KMS-11 (cell line): ENCODE measurements at regions not wholly inside any gene's neighbourhood (a gene's known extent, or its start where the extent isn't known, plus 50 kb on each side); places are given as distances from the start of the nearest gene placed in this dataset.

Experiments
- H2AFZ ChIP-seq: fragments of 200-600 bp; sonication (generic); 2 replicates; pipeline ENCODE4 v1.6.1; 2016; ENCODE audit warnings: antibody characterized with exemption, mixed run types, low read depth
- H3K27ac ChIP-seq: fragments of 200-600 bp; sonication (generic); 2 replicates; pipeline ENCODE4 v1.6.1; 2016; ENCODE audit warnings: mild to moderate bottlenecking, mixed run types
- H3K27me3 ChIP-seq: fragments of 200-600 bp; sonication (generic); 2 replicates; pipeline ENCODE4 v1.6.1; 2017; ENCODE audit warnings: mild to moderate bottlenecking, low read depth, mixed run types, moderate library complexity; ENCODE audit not compliant: insufficient read depth
- H3K36me3 ChIP-seq: fragments of 200-600 bp; sonication (generic); 2 replicates; pipeline ENCODE4 v1.6.1; 2017; ENCODE audit warnings: mild to moderate bottlenecking, mixed run types; ENCODE audit not compliant: insufficient read depth
- H3K4me1 ChIP-seq: fragments of 200-600 bp; sonication (generic); 2 replicates; pipeline ENCODE4 v1.6.1; 2016; ENCODE audit warnings: mild to moderate bottlenecking, low read depth, mixed run types; ENCODE audit not compliant: poor library complexity, severe bottlenecking
- H3K4me2 ChIP-seq: fragments of 200-600 bp; sonication (generic); 2 replicates; pipeline ENCODE4 v1.7.0; 2016; ENCODE audit warnings: mild to moderate bottlenecking, mixed run types
- H3K4me3 ChIP-seq: fragments of 200-600 bp; sonication (generic); IDR thresholded peaks from 2 replicates; pipeline ENCODE4 v1.6.1; 2017; ENCODE audit warnings: low read depth, low read length, mixed read lengths; ENCODE audit not compliant: insufficient read depth
- H3K79me2 ChIP-seq: fragments of 200-600 bp; sonication (generic); 2 replicates; pipeline ENCODE4 v1.6.1; 2016; ENCODE audit warnings: low read depth, mixed run types; ENCODE audit not compliant: insufficient read depth
- H3K9ac ChIP-seq: fragments of 200-600 bp; sonication (generic); 2 replicates; pipeline ENCODE4 v1.6.1; 2016; ENCODE audit warnings: mild to moderate bottlenecking, mixed run types
- H4K20me1 ChIP-seq: fragments of 200-600 bp; sonication (generic); 2 replicates; pipeline ENCODE4 v1.6.1; 2016; ENCODE audit warnings: mild to moderate bottlenecking, mixed run types; ENCODE audit not compliant: insufficient read depth
- TF ChIP-seq, protein P1 (sequence below): fragments of 200-600 bp; sonication (generic); conservative IDR thresholded peaks from 2 replicates; pipeline ENCODE4 v1.6.1; 2017; ENCODE audit warnings: low read depth, mild to moderate bottlenecking, antibody characterized with exemption, low read length, moderate library complexity, mixed read lengths

DNA sequence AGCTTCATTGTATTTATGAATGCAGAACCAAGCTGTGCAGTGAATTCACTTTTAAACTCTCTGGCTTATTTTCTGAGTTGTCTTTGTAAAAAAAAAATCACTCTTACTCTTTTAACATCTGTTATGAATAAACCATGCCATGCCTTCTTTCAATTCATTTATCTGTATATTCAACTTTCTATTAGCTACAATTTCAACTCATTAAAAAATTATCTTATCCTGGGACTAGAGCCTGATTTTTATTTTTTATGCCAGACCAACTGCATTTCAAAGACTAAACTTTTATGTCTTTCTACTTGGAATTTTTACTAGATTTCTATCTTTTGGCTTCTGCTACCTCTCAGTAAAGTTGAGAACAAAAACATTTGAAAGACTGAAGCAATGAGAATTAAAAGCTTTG lies 342.7 kb downstream of the DEPDC1B start:
- H3K4me3 ChIP-seq = no peak overlapping the region
- TF ChIP-seq, protein P1, sequence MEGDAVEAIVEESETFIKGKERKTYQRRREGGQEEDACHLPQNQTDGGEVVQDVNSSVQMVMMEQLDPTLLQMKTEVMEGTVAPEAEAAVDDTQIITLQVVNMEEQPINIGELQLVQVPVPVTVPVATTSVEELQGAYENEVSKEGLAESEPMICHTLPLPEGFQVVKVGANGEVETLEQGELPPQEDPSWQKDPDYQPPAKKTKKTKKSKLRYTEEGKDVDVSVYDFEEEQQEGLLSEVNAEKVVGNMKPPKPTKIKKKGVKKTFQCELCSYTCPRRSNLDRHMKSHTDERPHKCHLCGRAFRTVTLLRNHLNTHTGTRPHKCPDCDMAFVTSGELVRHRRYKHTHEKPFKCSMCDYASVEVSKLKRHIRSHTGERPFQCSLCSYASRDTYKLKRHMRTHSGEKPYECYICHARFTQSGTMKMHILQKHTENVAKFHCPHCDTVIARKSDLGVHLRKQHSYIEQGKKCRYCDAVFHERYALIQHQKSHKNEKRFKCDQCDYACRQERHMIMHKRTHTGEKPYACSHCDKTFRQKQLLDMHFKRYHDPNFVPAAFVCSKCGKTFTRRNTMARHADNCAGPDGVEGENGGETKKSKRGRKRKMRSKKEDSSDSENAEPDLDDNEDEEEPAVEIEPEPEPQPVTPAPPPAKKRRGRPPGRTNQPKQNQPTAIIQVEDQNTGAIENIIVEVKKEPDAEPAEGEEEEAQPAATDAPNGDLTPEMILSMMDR = no peak
- H2AFZ ChIP-seq = no peak overlapping the region
- no peaks in the 10 kb centered on the region for H3K27me3 ChIP-seq
- H3K36me3 ChIP-seq = no peaks in the 10 kb centered on the region
- H3K27ac ChIP-seq = no peak overlapping the region
- no peaks in the 10 kb centered on the region for H4K20me1 ChIP-seq
- no peak overlapping the region for H3K4me2 ChIP-seq
- H3K79me2 ChIP-seq = no peaks in the 10 kb centered on the region
- H3K9ac ChIP-seq = no peak overlapping the region
- no peaks in the 10 kb centered on the region for H3K4me1 ChIP-seq

GRCh38 chr5:60356745-60357144 lies 343.2 kb downstream of the DEPDC1B start:
- no peaks in the 10 kb centered on the region for H3K27me3 ChIP-seq
- H3K4me3 ChIP-seq = no peak overlapping the region
- H3K4me1 ChIP-seq = no peaks in the 10 kb centered on the region
- H4K20me1 ChIP-seq = no peaks in the 10 kb centered on the region
- H3K36me3 ChIP-seq = no peaks in the 10 kb centered on the region
- TF ChIP-seq, protein P1 = no peak
- no peak overlapping the region for H3K4me2 ChIP-seq
- H3K9ac ChIP-seq = no peak overlapping the region
- no peaks in the 10 kb centered on the region for H3K79me2 ChIP-seq
- no peak overlapping the region for H3K27ac ChIP-seq
- no peak overlapping the region for H2AFZ ChIP-seq

- Histone ChIP-seq H3K4me3 (no peak overlapping the region), H3K4me1 (no peaks in the 10 kb centered on the region), H3K9ac (no peak overlapping the region), H4K20me1 (no peaks in the 10 kb centered on the region), H2AFZ (no peak overlapping the region), H3K36me3 (no peaks in the 10 kb centered on the region), H3K27me3 (no peaks in the 10 kb centered on the region), H3K27ac (no peak overlapping the region), H3K79me2 (no peaks in the 10 kb centered on the region), H3K4me2 (no peak overlapping the region)
- TF ChIP-seq, protein P1 = no peak
These were observed 344.8 kb downstream of the DEPDC1B start for GRCh38 chr5:60355181-60355580.

GRCh38 chr5:60354311-60354710 lies 345.7 kb downstream of the DEPDC1B start:
- no peak overlapping the region for H3K4me2 ChIP-seq
- H2AFZ ChIP-seq = no peak overlapping the region
- H3K9ac ChIP-seq = no peak overlapping the region
- H3K4me1 ChIP-seq = no peaks in the 10 kb centered on the region
- TF ChIP-seq, protein P1 = no peak
- H3K4me3 ChIP-seq = no peak overlapping the region
- no peaks in the 10 kb centered on the region for H4K20me1 ChIP-seq
- no peaks in the 10 kb centered on the region for H3K79me2 ChIP-seq
- H3K27me3 ChIP-seq = no peaks in the 10 kb centered on the region
- H3K27ac ChIP-seq = no peak overlapping the region
- H3K36me3 ChIP-seq = no peaks in the 10 kb centered on the region
